H9 (cell line): ENCODE measurements at regions not wholly inside any gene's neighbourhood (a gene's known extent, or its start where the extent isn't known, plus 50 kb on each side); places are given as distances from the start of the nearest gene placed in this dataset.

Experiments used
- DNase-seq: peaks from one replicate; pipeline ENCODE4 v3.0.0-alpha.2; 2017
- H2AFZ ChIP-seq: one replicate; pipeline ENCODE4 v1.6.1; 2013; ENCODE audit warnings: mild to moderate bottlenecking, low read length, control low read depth, moderate library complexity
- H2AK5ac ChIP-seq: 2 replicates; pipeline ENCODE4 v1.6.1; 2013; ENCODE audit warnings: low read length, control low read depth, mixed read lengths; ENCODE audit not compliant: insufficient read length
- H2BK120ac ChIP-seq: one replicate; pipeline ENCODE4 v1.6.1; 2013; ENCODE audit warnings: low read depth, mild to moderate bottlenecking, low read length, control low read depth, inconsistent platforms; ENCODE audit not compliant: poor library complexity, severe bottlenecking
- H2BK12ac ChIP-seq: 2 replicates; pipeline ENCODE4 v1.6.1; 2013; ENCODE audit warnings: low read length, control low read depth, mixed read lengths, low read depth; ENCODE audit not compliant: insufficient read length
- H2BK15ac ChIP-seq: 2 replicates; pipeline ENCODE4 v1.6.1; 2013; ENCODE audit warnings: low read depth, low read length, control low read depth
- H2BK20ac ChIP-seq: one replicate; pipeline ENCODE4 v1.6.1; 2013; ENCODE audit warnings: low read depth, mild to moderate bottlenecking, low read length, control low read depth, inconsistent platforms; ENCODE audit not compliant: poor library complexity, severe bottlenecking
- H2BK5ac ChIP-seq: 2 replicates; pipeline ENCODE4 v1.6.1; 2013; ENCODE audit warnings: low read length, control low read depth, mixed read lengths; ENCODE audit not compliant: insufficient read length
- H3K14ac ChIP-seq: 2 replicates; pipeline ENCODE4 v1.6.1; 2013; ENCODE audit warnings: low read length, control low read depth; ENCODE audit not compliant: insufficient read depth
- H3K18ac ChIP-seq: 2 replicates; pipeline ENCODE4 v1.6.1; 2013; ENCODE audit warnings: low read depth, mild to moderate bottlenecking, mixed read lengths, low read length, control low read depth; ENCODE audit not compliant: insufficient read length
- H3K23ac ChIP-seq: 2 replicates; pipeline ENCODE4 v1.6.1; 2013; ENCODE audit warnings: low read length, control low read depth, mixed read lengths, low read depth; ENCODE audit not compliant: insufficient read length
- H3K23me2 ChIP-seq: 2 replicates; pipeline ENCODE4 v1.6.1; 2013; ENCODE audit warnings: low read depth, mild to moderate bottlenecking, mixed read lengths, low read length, control low read depth; ENCODE audit not compliant: insufficient read length, poor library complexity, severe bottlenecking
- H3K27ac ChIP-seq: 2 replicates; pipeline ENCODE4 v1.5.1; 2013; ENCODE audit warnings: low read length, control low read depth, mixed read lengths, low read depth; ENCODE audit not compliant: insufficient read length
- H3K27me3 ChIP-seq: 2 replicates; pipeline ENCODE4 v1.6.1; 2013; ENCODE audit warnings: low read length, control low read depth, inconsistent platforms; ENCODE audit not compliant: insufficient read depth
- H3K4ac ChIP-seq: 2 replicates; pipeline ENCODE4 v1.6.1; 2013; ENCODE audit warnings: low read depth, mild to moderate bottlenecking, control low read depth, inconsistent platforms, low read length, moderate library complexity
- H3K4me1 ChIP-seq: 2 replicates; pipeline ENCODE4 v1.6.1; 2013; ENCODE audit warnings: low read length, control low read depth, inconsistent platforms; ENCODE audit not compliant: insufficient read depth
- H3K4me2 ChIP-seq: 2 replicates; pipeline ENCODE4 v1.6.1; 2013; ENCODE audit warnings: low read length, control low read depth, mixed read lengths; ENCODE audit not compliant: insufficient read length, insufficient read depth
- H3K56ac ChIP-seq: 2 replicates; pipeline ENCODE4 v1.6.1; 2013; ENCODE audit warnings: low read depth, mild to moderate bottlenecking, mixed read lengths, low read length, control low read depth; ENCODE audit not compliant: insufficient read length
- H3K79me1 ChIP-seq: 2 replicates; pipeline ENCODE4 v1.6.1; 2013; ENCODE audit warnings: low read depth, mild to moderate bottlenecking, moderate library complexity, low read length, control low read depth, inconsistent platforms; ENCODE audit not compliant: insufficient read depth, poor library complexity, severe bottlenecking
- H3K79me2 ChIP-seq: 2 replicates; pipeline ENCODE4 v1.6.1; 2013; ENCODE audit warnings: low read length, control low read depth, inconsistent platforms; ENCODE audit not compliant: insufficient read depth
- H3K9ac ChIP-seq: 2 replicates; pipeline ENCODE4 v1.6.1; 2013; ENCODE audit warnings: low read length, control low read depth, mixed read lengths; ENCODE audit not compliant: insufficient read length; ENCODE audit errors: extremely low read depth
- H3K9me3 ChIP-seq: one replicate; pipeline ENCODE4 v1.6.1; 2013; ENCODE audit warnings: low read depth, low read length, inconsistent platforms; ENCODE audit not compliant: control insufficient read depth
- H3T11ph ChIP-seq: one replicate; pipeline ENCODE4 v1.6.1; 2013; ENCODE audit warnings: mild to moderate bottlenecking, low read length, control low read depth, inconsistent platforms
- H4K20me1 ChIP-seq: one replicate; pipeline ENCODE4 v1.6.1; 2013; ENCODE audit not compliant: control insufficient read depth, insufficient read length, insufficient read depth
- H4K5ac ChIP-seq: 2 replicates; pipeline ENCODE4 v1.6.1; 2013; ENCODE audit warnings: low read depth, mild to moderate bottlenecking, mixed read lengths, low read length, control low read depth; ENCODE audit not compliant: insufficient read length
- H4K8ac ChIP-seq: replicated peaks from 2 replicates; pipeline ENCODE4 v1.6.1; 2013; ENCODE audit warnings: low read length, control low read depth, mixed read lengths, low read depth; ENCODE audit not compliant: insufficient read length
- H4K91ac ChIP-seq: 2 replicates; pipeline ENCODE4 v1.6.1; 2013; ENCODE audit warnings: low read depth, mild to moderate bottlenecking, moderate library complexity, mixed read lengths, low read length, control low read depth; ENCODE audit not compliant: insufficient read length
- H3K27ac Mint-ChIP-seq, 3 experiments: 2 replicates in 2 of 3; 3 replicates in 1 of 3; pipeline ENCODE4 v1.8.0; 2020 to 2021; ENCODE audit warnings: mixed read lengths in 3 of 3, mild to moderate bottlenecking in 1 of 3, moderate library complexity in 1 of 3
- H3K27me3 Mint-ChIP-seq: 2 replicates; pipeline ENCODE4 v1.8.0; 2021; ENCODE audit warnings: low read depth, mild to moderate bottlenecking, moderate library complexity, mixed read lengths
- H3K36me3 Mint-ChIP-seq, 3 experiments: 2 replicates in 2 of 3; 3 replicates in 1 of 3; pipeline ENCODE4 v1.8.0; 2020 to 2021; ENCODE audit warnings: low read depth in 3 of 3, mixed read lengths in 3 of 3; ENCODE audit not compliant: insufficient read depth in 1 of 3
- H3K4me1 Mint-ChIP-seq, 2 experiments: 2 replicates each; pipeline ENCODE4 v1.8.0; 2020; ENCODE audit warnings: mixed read lengths in 2 of 2
- H3K4me3 Mint-ChIP-seq, 2 experiments: 2 replicates in 1 of 2; 3 replicates in 1 of 2; pipeline ENCODE4 v1.8.0; 2020 to 2021; ENCODE audit warnings: mild to moderate bottlenecking in 2 of 2, mixed read lengths in 2 of 2, moderate library complexity in 1 of 2
- H3K9me3 Mint-ChIP-seq, 2 experiments: 2 replicates in 1 of 2; 3 replicates in 1 of 2; pipeline ENCODE4 v1.8.0; 2020; ENCODE audit warnings: mild to moderate bottlenecking in 2 of 2, mixed read lengths in 2 of 2, moderate library complexity in 1 of 2
- CTCF ChIP-seq: fragments of 200-600 bp; sonication (generic); conservative IDR thresholded peaks from 3 replicates; pipeline ENCODE4 v1.8.0; 2021; ENCODE audit warnings: antibody characterized with exemption, mild to moderate bottlenecking

DNA sequence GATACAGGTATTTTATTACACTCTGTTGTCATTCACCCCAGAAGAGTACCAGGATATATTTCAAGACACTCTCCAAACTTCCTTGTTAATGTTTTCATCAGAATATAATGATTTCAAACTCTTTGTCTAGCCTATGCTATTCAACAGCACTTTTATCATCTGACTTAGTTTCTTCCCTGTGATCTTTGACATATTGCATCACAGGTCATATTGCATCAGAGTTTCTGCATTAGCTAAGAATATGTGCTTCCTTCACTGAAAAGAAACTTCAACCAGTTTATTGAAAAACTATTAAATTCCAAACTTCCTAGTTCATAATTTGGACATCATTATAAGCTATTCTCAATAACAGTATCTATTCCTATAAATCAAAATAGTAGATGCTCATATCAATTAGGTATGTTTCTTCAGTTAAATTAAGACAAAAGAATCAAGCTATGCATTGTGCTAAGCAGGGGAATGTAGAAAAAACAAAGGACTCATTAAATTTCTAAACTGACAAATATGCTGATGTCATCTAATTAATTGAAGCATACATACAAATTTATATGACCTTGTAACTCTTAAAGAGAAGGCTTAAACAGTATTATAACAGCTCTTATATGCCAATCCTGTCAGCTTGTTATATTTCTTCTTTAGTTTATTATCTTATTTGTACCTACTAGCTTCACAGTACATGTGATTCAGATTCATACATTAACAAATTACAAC, 361.8 kb upstream of the LUZP2 start:
- Histone ChIP-seq H3K14ac (no peak overlapping the region), H3K56ac (no peak overlapping the region), H3K27me3 (no peaks in the 10 kb centered on the region), H2AFZ (no peak overlapping the region), H3K9me3 (no peaks in the 10 kb centered on the region), H2BK15ac (no peak overlapping the region), H3K23ac (no peak overlapping the region), H3K18ac (no peak overlapping the region), H2BK120ac (no peak overlapping the region), H4K20me1 (no peaks in the 10 kb centered on the region), H3K4me2 (no peak overlapping the region), H3K79me2 (no peaks in the 10 kb centered on the region), H3K23me2 (no peaks in the 10 kb centered on the region), H4K8ac (no peak overlapping the region), H3K27ac (no peak overlapping the region), H3K79me1 (no peaks in the 10 kb centered on the region), H2BK20ac (no peak overlapping the region), H3K4me1 (no peaks in the 10 kb centered on the region), H3K9ac (no peak overlapping the region), H2BK12ac (no peak overlapping the region), H4K5ac (no peak overlapping the region), H2BK5ac (no peak overlapping the region), H4K91ac (no peak overlapping the region), H2AK5ac (no peak overlapping the region), H3T11ph (no peak overlapping the region), H3K4ac (no peak overlapping the region)
- H3K36me3 Mint-ChIP-seq, result no peaks in the 10 kb centered on the region
- H3K9me3 Mint-ChIP-seq, result peaks cover 0 to 2% of the 10 kb centered on the region in 2 experiments; a peak in 1 of 5 replicates
- H3K4me3 Mint-ChIP-seq, result no peak overlapping the region
- H3K27ac Mint-ChIP-seq, result no peak overlapping the region
- no peaks in the 10 kb centered on the region for H3K4me1 Mint-ChIP-seq
- no peak for TF ChIP-seq CTCF
- DNase-seq, result no peak
- H3K27me3 Mint-ChIP-seq, result no peaks in the 10 kb centered on the region
